ENCODE measurements at regions not wholly inside any gene's neighbourhood (a gene's known extent, or its start where the extent isn't known, plus 50 kb on each side); places are given as distances from the start of the nearest gene placed in this dataset.
"Not testable (repeated sequence)": the region's sequence is repeated elsewhere in the genome, so short reads cannot be mapped to it uniquely, and the experiment has no call there.

DNA sequence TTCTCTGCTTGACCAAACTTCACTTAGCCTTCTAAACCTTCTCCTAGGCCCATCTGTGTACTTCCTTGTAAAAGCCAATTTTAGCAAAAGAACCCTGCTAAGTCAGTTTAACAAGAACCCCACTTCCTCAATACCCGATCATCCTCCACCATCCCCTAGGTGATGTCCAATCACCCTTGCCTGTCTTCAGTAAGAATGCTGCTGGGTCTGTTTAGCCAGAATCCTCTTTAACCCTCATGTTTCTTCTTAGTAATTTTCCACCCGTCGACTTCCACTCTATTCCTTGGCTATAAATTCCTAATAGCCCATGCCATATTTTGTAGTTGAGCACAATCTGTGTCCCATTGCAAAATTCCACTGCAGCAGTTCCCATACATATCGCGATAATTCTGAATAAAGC lies 780.0 kb upstream of the RAB6C start:
- no peaks in the 10 kb centered on the region for H3K36me3 ChIP-seq (ENCODE audit: insufficient read depth, low read length, poor library complexity, severe bottlenecking)
- ChIA-PET CTCF (no interaction called here), POLR2A (ENCODE audit: low non-redundant PET) (no interaction called here)
- no peak for DNase-seq (ENCODE audit: low spot score)
- no TSS peak for BruUV-seq (replicated peaks)
- peaks cover 3% of the 10 kb centered on the region for H3K27me3 ChIP-seq (replicated peaks; ENCODE audit: insufficient read depth, low read depth, low read length, poor library complexity)
- H3K4me1 ChIP-seq (ENCODE audit: insufficient read depth, low read length, poor library complexity, severe bottlenecking), result no peaks in the 10 kb centered on the region
- H3K9me3 ChIP-seq (ENCODE audit: low read depth, low read length, poor library complexity, severe bottlenecking), result no peaks in the 10 kb centered on the region
- TF ChIP-seq EZH2 (IDR thresholded peaks at IDR 0.05; ENCODE audit: borderline replicate concordance, low read depth, low read length, poor library complexity, severe bottlenecking), result no peak
- no peak for TF ChIP-seq CTCF (conservative IDR thresholded peaks at IDR 0.05; ENCODE audit: low read depth, low read length)
- H3K27ac ChIP-seq (ENCODE audit: low read depth, low read length, poor library complexity, severe bottlenecking), result no peak overlapping the region
- H3K4me3 ChIP-seq (ENCODE audit: low read depth, low read length, poor library complexity, severe bottlenecking), result no peak overlapping the region
- intact Hi-C loops (cut with micrococcal nuclease; ENCODE audit: unreplicated experiment), result loop anchor here (10.0 kb wide), 1 partner anchor 645 kb away; no protein-coding TSS in a partner anchor

GRCh38 chr2:129201696-129202095 lies 777.8 kb upstream of the RAB6C start:
- BruUV-seq (replicated peaks), result no TSS peak
- intact Hi-C loops (cut with micrococcal nuclease; ENCODE audit: unreplicated experiment), result no loop called here
- POLR2A ChIA-PET (ENCODE audit: low non-redundant PET), result no interaction called here

DNA sequence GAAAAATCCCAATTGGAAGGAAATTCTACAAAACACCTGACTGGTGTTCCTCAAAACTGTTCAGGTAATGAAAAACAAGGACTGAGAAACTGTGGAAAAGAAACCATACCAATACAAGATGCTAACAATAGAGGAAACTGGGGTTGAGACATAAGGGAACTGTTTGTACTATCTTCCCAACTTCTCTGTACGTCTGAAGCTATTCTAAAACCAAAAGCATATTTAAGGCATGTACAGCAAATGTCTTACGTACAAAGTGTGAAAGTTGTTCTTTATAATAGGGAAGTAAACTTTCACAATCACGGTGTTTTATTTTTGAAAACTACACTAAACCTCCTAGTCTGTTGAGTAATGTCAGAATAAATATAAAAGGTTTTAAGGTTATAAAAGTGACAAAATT lies 776.1 kb upstream of the RAB6C start:
- H3K9me3 ChIP-seq (ENCODE audit: low read depth, low read length, poor library complexity, severe bottlenecking), result no peaks in the 10 kb centered on the region

More at GRCh38 chr2:129201696-129202095, 777.8 kb upstream of the RAB6C start:
- TF ChIP-seq EZH2 (IDR thresholded peaks at IDR 0.05; ENCODE audit: borderline replicate concordance, low read depth, low read length, poor library complexity, severe bottlenecking) (no peak), CTCF (conservative IDR thresholded peaks at IDR 0.05; ENCODE audit: low read depth, low read length) (no peak)
- Histone ChIP-seq H3K9me3 (ENCODE audit: low read depth, low read length, poor library complexity, severe bottlenecking) (no peaks in the 10 kb centered on the region), H3K27ac (ENCODE audit: low read depth, low read length, poor library complexity, severe bottlenecking) (no peak overlapping the region), H3K4me1 (ENCODE audit: insufficient read depth, low read length, poor library complexity, severe bottlenecking) (no peaks in the 10 kb centered on the region), H3K4me3 (ENCODE audit: low read depth, low read length, poor library complexity, severe bottlenecking) (no peak overlapping the region), H3K36me3 (ENCODE audit: insufficient read depth, low read length, poor library complexity, severe bottlenecking) (no peaks in the 10 kb centered on the region), H3K27me3 (replicated peaks; ENCODE audit: insufficient read depth, low read depth, low read length, poor library complexity) (peaks cover 6% of the 10 kb centered on the region)
- CTCF ChIA-PET, result no interaction called here
- DNase-seq (ENCODE audit: low spot score), result peak; percentile 10

GRCh38 chr2:129204581-129204980 lies 774.9 kb upstream of the RAB6C start:
- CTCF ChIA-PET, result not testable (repeated sequence)

More for the DNA sequence above, 776.1 kb upstream of the RAB6C start:
- DNase-seq (ENCODE audit: low spot score), result no peak
- Histone ChIP-seq H3K27ac (ENCODE audit: low read depth, low read length, poor library complexity, severe bottlenecking) (no peak overlapping the region), H3K4me3 (ENCODE audit: low read depth, low read length, poor library complexity, severe bottlenecking) (no peak overlapping the region), H3K4me1 (ENCODE audit: insufficient read depth, low read length, poor library complexity, severe bottlenecking) (no peaks in the 10 kb centered on the region), H3K36me3 (ENCODE audit: insufficient read depth, low read length, poor library complexity, severe bottlenecking) (no peaks in the 10 kb centered on the region), H3K27me3 (replicated peaks; ENCODE audit: insufficient read depth, low read depth, low read length, poor library complexity) (peaks cover 6% of the 10 kb centered on the region)
- intact Hi-C loops (cut with micrococcal nuclease; ENCODE audit: unreplicated experiment), result no loop called here
- ChIA-PET CTCF (no interaction called here), POLR2A (ENCODE audit: low non-redundant PET) (no interaction called here)
- no TSS peak for BruUV-seq (replicated peaks)
- no peak for TF ChIP-seq CTCF (conservative IDR thresholded peaks at IDR 0.05; ENCODE audit: low read depth, low read length)
- no peak for TF ChIP-seq EZH2 (IDR thresholded peaks at IDR 0.05; ENCODE audit: borderline replicate concordance, low read depth, low read length, poor library complexity, severe bottlenecking)

More at GRCh38 chr2:129204581-129204980, 774.9 kb upstream of the RAB6C start:
- H3K9me3 ChIP-seq (ENCODE audit: low read depth, low read length, poor library complexity, severe bottlenecking); BruUV-seq (replicated peaks); H3K4me3 ChIP-seq (ENCODE audit: low read depth, low read length, poor library complexity, severe bottlenecking); intact Hi-C loops (cut with micrococcal nuclease; ENCODE audit: unreplicated experiment); H3K27me3 ChIP-seq (replicated peaks; ENCODE audit: insufficient read depth, low read depth, low read length, poor library complexity); POLR2A ChIA-PET (ENCODE audit: low non-redundant PET); H3K4me1 ChIP-seq (ENCODE audit: insufficient read depth, low read length, poor library complexity, severe bottlenecking); DNase-seq (ENCODE audit: low spot score); H3K36me3 ChIP-seq (ENCODE audit: insufficient read depth, low read length, poor library complexity, severe bottlenecking); H3K27ac ChIP-seq (ENCODE audit: low read depth, low read length, poor library complexity, severe bottlenecking): not testable (repeated sequence)

Measured in A673 (cell line).